ENCODE measurements at regions not wholly inside any gene's neighbourhood (a gene's known extent, or its start where the extent isn't known, plus 50 kb on each side); places are given as distances from the start of the nearest gene placed in this dataset.

GRCh38 chr2:59926731-59927130 lies 626.7 kb downstream of the BCL11A start:
- WGBS, 2 donors (ENCODE audit: low coverage in 1 of 2): 93 to 97% methylated on average over 8 to 13 of the region's 13 CpGs
- no peaks in the 10 kb centered on the region for H3K27me3 ChIP-seq
- no peaks in the 10 kb centered on the region for H3K4me1 ChIP-seq
- in situ Hi-C loops (cut with MboI; ENCODE audit: low pct_ligation_motif_present in 1 of 4, low pct_unique_long_range_greater_than_20kb in 1 of 4, low sequenced_read_pairs in 3 of 4) (no loop called here), intact Hi-C loops (cut with DNase I; ENCODE audit: low total_unique reads) (no loop called here)
- no peak overlapping the region for H3K27ac ChIP-seq
- H3K36me3 ChIP-seq: no peaks in the 10 kb centered on the region
- DNase-seq: no peak
- no peak overlapping the region for H3K4me3 ChIP-seq
- no peaks in the 10 kb centered on the region for H3K9me3 ChIP-seq
- TF ChIP-seq CTCF (IDR thresholded peaks at IDR 0.05) (no peak), POLR2A (IDR thresholded peaks at IDR 0.05) (no peak), POLR2AphosphoS5 (IDR thresholded peaks at IDR 0.05) (no peak), EP300 (IDR thresholded peaks at IDR 0.05; ENCODE audit: low read depth) (no peak)

DNA sequence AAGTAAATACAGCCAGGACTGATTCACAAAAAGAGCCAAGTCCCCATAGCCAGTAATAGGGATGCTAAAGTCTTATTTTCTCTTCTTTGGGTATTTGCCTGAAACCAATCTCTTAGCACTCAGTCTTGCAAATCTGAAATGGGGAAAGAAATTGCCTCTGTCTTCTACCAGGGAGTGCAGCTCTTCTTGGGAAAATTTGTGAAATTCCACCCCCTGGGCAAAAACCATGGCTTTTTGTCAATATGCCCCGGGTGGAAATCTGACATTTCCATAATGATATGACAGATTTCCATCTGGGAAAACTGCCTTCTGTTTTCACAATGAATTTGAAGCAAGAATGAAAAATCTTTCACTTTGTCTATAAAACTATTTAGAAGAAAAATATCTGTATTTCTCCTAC lies 628.1 kb downstream of the BCL11A start:
- H3K9me3 ChIP-seq: no peaks in the 10 kb centered on the region
- intact Hi-C loops (cut with DNase I; ENCODE audit: low total_unique reads): no loop called here
- no peak for TF ChIP-seq CTCF (IDR thresholded peaks at IDR 0.05)
- no peak for TF ChIP-seq POLR2A (IDR thresholded peaks at IDR 0.05)
- no peak for TF ChIP-seq POLR2AphosphoS5 (IDR thresholded peaks at IDR 0.05)
- no peak for TF ChIP-seq EP300 (IDR thresholded peaks at IDR 0.05; ENCODE audit: low read depth)
- 70 to 80% methylated on average over 1 of the region's 1 CpG for WGBS, 2 donors (ENCODE audit: low coverage in 1 of 2)
- H3K27ac ChIP-seq: no peak overlapping the region
- no peaks in the 10 kb centered on the region for H3K27me3 ChIP-seq
- in situ Hi-C loops (cut with MboI; ENCODE audit: low pct_ligation_motif_present in 1 of 4, low pct_unique_long_range_greater_than_20kb in 1 of 4, low sequenced_read_pairs in 3 of 4): no loop called here
- no peak for DNase-seq
- no peaks in the 10 kb centered on the region for H3K36me3 ChIP-seq
- no peak overlapping the region for H3K4me3 ChIP-seq
- H3K4me1 ChIP-seq: no peaks in the 10 kb centered on the region

GRCh38 chr2:59924346-59924745 lies 629.1 kb downstream of the BCL11A start:
- no peak overlapping the region for H3K27ac ChIP-seq
- in situ Hi-C loops (cut with MboI; ENCODE audit: low pct_ligation_motif_present in 1 of 4, low pct_unique_long_range_greater_than_20kb in 1 of 4, low sequenced_read_pairs in 3 of 4) (no loop called here), intact Hi-C loops (cut with DNase I; ENCODE audit: low total_unique reads) (no loop called here)
- no peaks in the 10 kb centered on the region for H3K9me3 ChIP-seq
- WGBS, 2 donors (ENCODE audit: low coverage in 1 of 2): 89 to 100% methylated on average over 1 of the region's 1 CpG
- no peaks in the 10 kb centered on the region for H3K27me3 ChIP-seq
- no peak for DNase-seq
- H3K4me1 ChIP-seq: no peaks in the 10 kb centered on the region
- TF ChIP-seq POLR2AphosphoS5 (IDR thresholded peaks at IDR 0.05) (no peak), EP300 (IDR thresholded peaks at IDR 0.05; ENCODE audit: low read depth) (no peak), CTCF (IDR thresholded peaks at IDR 0.05) (no peak), POLR2A (IDR thresholded peaks at IDR 0.05) (no peak)
- H3K4me3 ChIP-seq: no peak overlapping the region
- no peaks in the 10 kb centered on the region for H3K36me3 ChIP-seq

- Histone ChIP-seq H3K27me3 (no peaks in the 10 kb centered on the region), H3K4me1 (no peaks in the 10 kb centered on the region), H3K9me3 (no peaks in the 10 kb centered on the region), H3K4me3 (no peak overlapping the region), H3K36me3 (no peaks in the 10 kb centered on the region), H3K27ac (no peak overlapping the region)
- intact Hi-C loops (cut with DNase I; ENCODE audit: low total_unique reads) (no loop called here), in situ Hi-C loops (cut with MboI; ENCODE audit: low pct_ligation_motif_present in 1 of 4, low pct_unique_long_range_greater_than_20kb in 1 of 4, low sequenced_read_pairs in 3 of 4) (no loop called here)
- no peak for TF ChIP-seq CTCF (IDR thresholded peaks at IDR 0.05)
- TF ChIP-seq POLR2AphosphoS5 (IDR thresholded peaks at IDR 0.05): no peak
- no peak for TF ChIP-seq EP300 (IDR thresholded peaks at IDR 0.05; ENCODE audit: low read depth)
- no peak for TF ChIP-seq POLR2A (IDR thresholded peaks at IDR 0.05)
- no peak for DNase-seq
- WGBS, 2 donors (ENCODE audit: low coverage in 1 of 2): 88 to 97% methylated on average over 4 of the region's 4 CpGs
Measured at GRCh38 chr2:59922450-59922849, 631.0 kb downstream of the BCL11A start.

Data from transverse colon (tissue), 4 donors.